ENCODE measurements at regions not wholly inside any gene's neighbourhood (a gene's known extent, or its start where the extent isn't known, plus 50 kb on each side); places are given as distances from the start of the nearest gene placed in this dataset.

DNA sequence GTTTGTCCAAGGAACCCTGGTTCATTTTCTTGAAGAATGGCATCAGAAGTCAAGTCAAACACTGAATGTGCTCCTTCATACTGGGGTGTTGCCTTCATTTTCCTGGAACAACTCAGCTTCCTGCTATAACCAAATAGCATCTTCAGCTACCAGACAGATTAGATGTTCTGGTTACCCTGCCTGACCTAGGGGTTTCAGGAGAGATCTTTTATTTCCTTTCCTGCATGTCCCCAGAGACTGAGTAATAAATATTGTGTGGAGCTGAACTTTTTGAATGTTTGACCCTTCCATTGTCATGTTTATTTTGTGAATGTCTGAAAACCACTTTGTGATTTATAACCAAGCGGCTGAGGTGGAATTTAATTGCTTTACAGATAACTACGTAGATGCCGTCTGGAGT is 147.1 kb downstream of the IRX1 start:
- TF ChIP-seq POLR2AphosphoS5 (IDR thresholded peaks at IDR 0.05) (no peak), EP300 (IDR thresholded peaks at IDR 0.05) (no peak), POLR2A (IDR thresholded peaks at IDR 0.05; ENCODE audit: low read depth) (no peak)
- TF ChIP-seq, protein P1, sequence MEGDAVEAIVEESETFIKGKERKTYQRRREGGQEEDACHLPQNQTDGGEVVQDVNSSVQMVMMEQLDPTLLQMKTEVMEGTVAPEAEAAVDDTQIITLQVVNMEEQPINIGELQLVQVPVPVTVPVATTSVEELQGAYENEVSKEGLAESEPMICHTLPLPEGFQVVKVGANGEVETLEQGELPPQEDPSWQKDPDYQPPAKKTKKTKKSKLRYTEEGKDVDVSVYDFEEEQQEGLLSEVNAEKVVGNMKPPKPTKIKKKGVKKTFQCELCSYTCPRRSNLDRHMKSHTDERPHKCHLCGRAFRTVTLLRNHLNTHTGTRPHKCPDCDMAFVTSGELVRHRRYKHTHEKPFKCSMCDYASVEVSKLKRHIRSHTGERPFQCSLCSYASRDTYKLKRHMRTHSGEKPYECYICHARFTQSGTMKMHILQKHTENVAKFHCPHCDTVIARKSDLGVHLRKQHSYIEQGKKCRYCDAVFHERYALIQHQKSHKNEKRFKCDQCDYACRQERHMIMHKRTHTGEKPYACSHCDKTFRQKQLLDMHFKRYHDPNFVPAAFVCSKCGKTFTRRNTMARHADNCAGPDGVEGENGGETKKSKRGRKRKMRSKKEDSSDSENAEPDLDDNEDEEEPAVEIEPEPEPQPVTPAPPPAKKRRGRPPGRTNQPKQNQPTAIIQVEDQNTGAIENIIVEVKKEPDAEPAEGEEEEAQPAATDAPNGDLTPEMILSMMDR (IDR thresholded peaks at IDR 0.05): no peak
